ENCODE measurements at regions not wholly inside any gene's neighbourhood (a gene's known extent, or its start where the extent isn't known, plus 50 kb on each side); places are given as distances from the start of the nearest gene placed in this dataset.

DNA sequence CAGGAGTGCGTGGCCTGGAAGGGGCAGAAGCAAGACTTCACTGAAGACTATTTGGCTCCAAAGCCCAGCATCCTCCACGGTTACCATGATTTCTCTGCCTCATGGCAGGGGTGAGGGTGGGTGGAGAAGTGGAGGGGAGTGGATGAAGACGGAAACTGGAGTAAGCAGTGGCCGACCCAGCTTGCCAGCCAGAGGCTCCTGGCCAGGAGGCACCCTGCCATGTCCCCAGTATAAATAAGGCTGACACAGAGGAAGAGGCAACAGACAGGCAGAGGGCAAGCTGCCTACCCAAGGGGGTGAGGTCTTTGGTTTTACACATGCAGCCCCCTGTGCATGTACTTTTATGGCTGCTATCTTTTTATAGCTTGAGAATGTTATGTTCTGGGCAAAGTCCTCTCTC is 102.6 kb upstream of the TBX20 start:
- H3K9me3 ChIP-seq (ENCODE audit: control insufficient read depth, insufficient read depth, low read depth, low read length) = no peaks in the 10 kb centered on the region
- H3K4me3 ChIP-seq (replicated peaks in 1 of 4; ENCODE audit: control extremely low read depth in 1 of 4, insufficient read depth in 1 of 4, low read depth in 3 of 4, low read length in 4 of 4) = no peak overlapping the region
- no peak overlapping the region for H3K4me2 ChIP-seq (ENCODE audit: extremely low read depth, insufficient read depth, low read length)
- no peak overlapping the region for H3K27ac ChIP-seq (ENCODE audit: insufficient read depth, low read length)
- H3K27me3 ChIP-seq (ENCODE audit: control insufficient read depth, insufficient read depth, low read length) = no peaks in the 10 kb centered on the region
- no peak for TF ChIP-seq EZH2 (IDR thresholded peaks at IDR 0.05; ENCODE audit: low read length, missing control alignments)
- TF ChIP-seq CTCF (conservative IDR thresholded peaks at IDR 0.05 in 1 of 2, IDR thresholded peaks at IDR 0.05 in 1 of 2; ENCODE audit: low read depth in 1 of 2, low read length in 2 of 2) = no peak
- no peaks in the 10 kb centered on the region for H3K79me2 ChIP-seq (ENCODE audit: control insufficient read depth, insufficient read depth, low read length)
- DNase-seq (ENCODE audit: low read depth in 2 of 2) = no peak
- no peak overlapping the region for H2AFZ ChIP-seq (ENCODE audit: low read length)
- no peaks in the 10 kb centered on the region for H4K20me1 ChIP-seq (ENCODE audit: control insufficient read depth, extremely low read depth, insufficient read depth, low read length)
- H3K4me1 ChIP-seq (ENCODE audit: control insufficient read depth, extremely low read depth, insufficient read depth, low read length) = no peaks in the 10 kb centered on the region
- H3K9ac ChIP-seq (ENCODE audit: insufficient read depth, low read length) = no peak overlapping the region
- no peaks in the 10 kb centered on the region for H3K36me3 ChIP-seq (ENCODE audit: control insufficient read depth, insufficient read depth, low read length)

GRCh38 chr7:35355911-35356310 is 102.0 kb upstream of the TBX20 start:
- no peak for TF ChIP-seq CTCF (conservative IDR thresholded peaks at IDR 0.05 in 1 of 2, IDR thresholded peaks at IDR 0.05 in 1 of 2; ENCODE audit: low read depth in 1 of 2, low read length in 2 of 2)
- no peak for TF ChIP-seq EZH2 (IDR thresholded peaks at IDR 0.05; ENCODE audit: low read length, missing control alignments)
- H3K27me3 ChIP-seq (ENCODE audit: control insufficient read depth, insufficient read depth, low read length) = no peaks in the 10 kb centered on the region
- no peak overlapping the region for H2AFZ ChIP-seq (ENCODE audit: low read length)
- no peaks in the 10 kb centered on the region for H4K20me1 ChIP-seq (ENCODE audit: control insufficient read depth, extremely low read depth, insufficient read depth, low read length)
- no peaks in the 10 kb centered on the region for H3K9me3 ChIP-seq (ENCODE audit: control insufficient read depth, insufficient read depth, low read depth, low read length)
- no peak overlapping the region for H3K4me3 ChIP-seq (replicated peaks in 1 of 4; ENCODE audit: control extremely low read depth in 1 of 4, insufficient read depth in 1 of 4, low read depth in 3 of 4, low read length in 4 of 4)
- no peak for DNase-seq (ENCODE audit: low read depth in 2 of 2)
- no peaks in the 10 kb centered on the region for H3K36me3 ChIP-seq (ENCODE audit: control insufficient read depth, insufficient read depth, low read length)
- no peak overlapping the region for H3K27ac ChIP-seq (ENCODE audit: insufficient read depth, low read length)
- no peaks in the 10 kb centered on the region for H3K79me2 ChIP-seq (ENCODE audit: control insufficient read depth, insufficient read depth, low read length)
- H3K9ac ChIP-seq (ENCODE audit: insufficient read depth, low read length) = no peak overlapping the region
- no peaks in the 10 kb centered on the region for H3K4me1 ChIP-seq (ENCODE audit: control insufficient read depth, extremely low read depth, insufficient read depth, low read length)
- H3K4me2 ChIP-seq (ENCODE audit: extremely low read depth, insufficient read depth, low read length) = no peak overlapping the region

DNA sequence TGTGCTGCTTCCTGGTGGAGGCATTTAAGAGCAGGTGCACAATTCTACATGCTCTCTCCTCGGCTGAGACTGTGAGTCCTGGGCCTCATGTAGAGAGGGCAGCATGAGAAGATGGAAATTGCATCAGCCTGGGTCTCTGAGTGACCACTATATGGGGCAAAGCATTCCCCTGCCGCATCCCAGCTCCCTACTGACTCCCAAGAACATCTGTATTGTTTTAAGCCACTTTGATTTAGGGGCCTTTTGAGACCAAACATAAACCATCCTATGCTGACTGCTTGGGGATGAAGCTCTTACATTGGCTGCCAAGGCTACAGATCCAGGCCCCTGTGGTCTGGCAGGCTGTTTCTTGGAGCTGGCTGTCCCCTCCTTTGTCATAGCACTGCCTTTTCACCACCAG is 101.3 kb upstream of the TBX20 start:
- Histone ChIP-seq H4K20me1 (ENCODE audit: control insufficient read depth, extremely low read depth, insufficient read depth, low read length) (no peaks in the 10 kb centered on the region), H3K4me3 (replicated peaks in 1 of 4; ENCODE audit: control extremely low read depth in 1 of 4, insufficient read depth in 1 of 4, low read depth in 3 of 4, low read length in 4 of 4) (no peak overlapping the region), H3K79me2 (ENCODE audit: control insufficient read depth, insufficient read depth, low read length) (no peaks in the 10 kb centered on the region), H3K9me3 (ENCODE audit: control insufficient read depth, insufficient read depth, low read depth, low read length) (no peaks in the 10 kb centered on the region), H3K9ac (ENCODE audit: insufficient read depth, low read length) (no peak overlapping the region), H3K27ac (ENCODE audit: insufficient read depth, low read length) (no peak overlapping the region), H3K4me2 (ENCODE audit: extremely low read depth, insufficient read depth, low read length) (no peak overlapping the region), H3K36me3 (ENCODE audit: control insufficient read depth, insufficient read depth, low read length) (no peaks in the 10 kb centered on the region), H3K4me1 (ENCODE audit: control insufficient read depth, extremely low read depth, insufficient read depth, low read length) (no peaks in the 10 kb centered on the region), H2AFZ (ENCODE audit: low read length) (no peak overlapping the region), H3K27me3 (ENCODE audit: control insufficient read depth, insufficient read depth, low read length) (no peaks in the 10 kb centered on the region)
- TF ChIP-seq CTCF (conservative IDR thresholded peaks at IDR 0.05 in 1 of 2, IDR thresholded peaks at IDR 0.05 in 1 of 2; ENCODE audit: low read depth in 1 of 2, low read length in 2 of 2) (no peak), EZH2 (IDR thresholded peaks at IDR 0.05; ENCODE audit: low read length, missing control alignments) (no peak)
- DNase-seq (ENCODE audit: low read depth in 2 of 2) = no peak
